ENCODE measurements at regions not wholly inside any gene's neighbourhood (a gene's known extent, or its start where the extent isn't known, plus 50 kb on each side); places are given as distances from the start of the nearest gene placed in this dataset.

- TF ChIP-seq POLR2AphosphoS5 (IDR thresholded peaks at IDR 0.05; ENCODE audit: low read depth) (no peak), CTCF (IDR thresholded peaks at IDR 0.05; ENCODE audit: insufficient read depth, low read length) (no peak), REST (IDR thresholded peaks at IDR 0.05; ENCODE audit: insufficient replicate concordance, low read depth) (no peak), SPI1 (IDR thresholded peaks at IDR 0.05; ENCODE audit: borderline replicate concordance, low read depth) (no peak)
Measured at GRCh38 chr2:128644718-128645256, 326.1 kb upstream of the HS6ST1 start.

Measured in HL-60 (cell line).